AG04449 (cell line): ENCODE measurements at regions not wholly inside any gene's neighbourhood (a gene's known extent, or its start where the extent isn't known, plus 50 kb on each side); places are given as distances from the start of the nearest gene placed in this dataset.

ENCODE experiments used
- CTCF ChIA-PET: fragments of 350-600 bp; formaldehyde crosslinking; extraction: SDS; loops from one replicate; lab custom pipeline; 2021; ENCODE audit warnings: antibody characterized with exemption; lab: Yijun Ruan, JAX
- POLR2A ChIA-PET: fragments of 400-600, 350-600 bp; formaldehyde crosslinking; extraction: SDS; loops from one replicate; lab custom pipeline; 2020; ENCODE audit warnings: antibody characterized with exemption, inconsistent platforms; lab: Yijun Ruan, JAX
- DNase-seq: peaks from one replicate; pipeline ENCODE4 v3.0.0-alpha.2; 2010; ENCODE audit warnings: low read depth, low spot score
- H3K4me3 ChIP-seq: 2 replicates; pipeline ENCODE4 v1.5.1; 2011; ENCODE audit warnings: low read depth, mild to moderate bottlenecking, control low read depth, low read length
- CTCF ChIP-seq: IDR thresholded peaks from one replicate; pipeline ENCODE4 v1.5.1; 2011; ENCODE audit warnings: mild to moderate bottlenecking, moderate library complexity, low read length, control low read depth, inconsistent platforms; ENCODE audit not compliant: insufficient read depth; ENCODE audit errors: missing control alignments

GRCh38 chr6:87763276-87763675, 61.2 kb upstream of the AKIRIN2 start:
- H3K4me3 ChIP-seq, result no peak overlapping the region
- ChIA-PET CTCF (no interaction called here), POLR2A (no interaction called here)
- no peak for TF ChIP-seq CTCF
- DNase-seq, result no peak

DNA sequence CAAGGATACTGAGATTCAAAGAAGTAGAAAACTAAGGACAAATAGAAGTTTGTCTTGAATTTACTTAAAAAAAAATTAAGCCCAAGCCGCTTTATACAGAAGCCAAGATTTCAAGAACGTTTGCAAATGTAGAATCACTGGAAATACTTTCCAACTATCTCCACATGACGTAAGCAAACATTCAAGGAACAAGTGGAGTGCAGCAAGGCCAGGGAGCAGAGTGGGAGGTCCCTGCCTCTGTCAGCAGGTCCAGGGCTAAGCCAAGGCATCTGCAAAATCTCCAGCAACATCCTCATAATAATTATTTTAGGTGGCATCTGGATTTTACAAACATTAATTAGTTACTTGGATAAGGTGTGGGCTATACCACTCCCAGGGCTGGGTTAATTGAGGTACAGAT, 60.1 kb upstream of the AKIRIN2 start:
- ChIA-PET POLR2A (no interaction called here), CTCF (no interaction called here)
- no peak for TF ChIP-seq CTCF
- DNase-seq, result no peak
- no peak overlapping the region for H3K4me3 ChIP-seq

DNA sequence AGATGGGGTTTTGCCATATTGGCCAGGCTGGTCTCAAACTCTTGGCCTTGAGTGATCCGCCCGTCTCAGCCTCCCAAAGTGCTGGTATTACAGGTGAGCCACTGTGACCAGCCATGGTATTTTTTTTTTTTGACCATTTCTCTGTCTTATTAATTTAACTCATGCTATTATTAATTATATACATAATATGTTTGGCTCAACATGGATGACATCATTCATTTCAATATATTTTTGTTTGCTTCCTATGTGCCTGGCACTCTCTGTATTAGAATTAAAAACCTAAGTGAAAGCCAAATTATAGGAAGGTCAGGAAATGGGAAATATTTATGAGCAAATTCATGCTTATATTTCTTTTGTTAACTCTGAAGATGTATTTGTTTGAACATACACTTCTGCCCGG, 55.8 kb upstream of the AKIRIN2 start:
- CTCF ChIA-PET, result no interaction called here
- H3K4me3 ChIP-seq, result no peak overlapping the region
- DNase-seq, result no peak
- POLR2A ChIA-PET, result no interaction called here
- no peak for TF ChIP-seq CTCF

GRCh38 chr6:87756858-87757257, 54.8 kb upstream of the AKIRIN2 start:
- ChIA-PET CTCF (interaction anchor here (1.1 kb wide), 1 partner anchor 9 kb away, joined by 5 read pairs; no protein-coding TSS in a partner anchor), POLR2A (interaction anchor here (1.0 to 1.2 kb wide), 2 partner anchors 9 to 59 kb away, joined by 3 read pairs; no protein-coding TSS in a partner anchor)
- no peak for TF ChIP-seq CTCF
- DNase-seq, result peak; percentile 38
- no peak overlapping the region for H3K4me3 ChIP-seq

- DNase-seq, result no peak
- no peak for TF ChIP-seq CTCF
- H3K4me3 ChIP-seq, result no peak overlapping the region
- POLR2A ChIA-PET, result interaction anchor here (1.0 to 1.2 kb wide), 2 partner anchors 8 to 58 kb away, joined by 3 read pairs; no protein-coding TSS in a partner anchor
- CTCF ChIA-PET, result interaction anchor here (1.1 kb wide), 1 partner anchor 9 kb away, joined by 5 read pairs; no protein-coding TSS in a partner anchor
Measured at GRCh38 chr6:87755708-87756671, 54.0 kb upstream of the AKIRIN2 start.

DNA sequence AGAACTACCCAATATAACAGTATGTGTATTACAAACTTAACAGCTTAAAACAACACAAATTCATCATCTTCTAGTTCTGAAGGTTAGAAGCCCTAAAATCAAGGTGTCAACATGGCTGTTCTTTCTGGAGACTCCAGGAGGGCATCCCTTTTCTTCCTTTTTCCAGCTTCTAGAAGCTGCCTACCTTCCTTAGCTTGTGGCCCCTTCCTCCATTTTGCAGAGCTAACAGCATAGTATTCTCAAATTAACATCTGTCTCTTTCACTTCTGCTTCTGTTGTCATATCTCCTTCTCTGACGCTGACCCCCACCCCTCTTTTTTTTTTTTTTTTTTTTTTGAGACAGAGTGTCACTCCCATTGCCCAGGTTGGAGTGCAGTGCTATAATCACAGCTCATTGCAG, 52.8 kb upstream of the AKIRIN2 start:
- POLR2A ChIA-PET, result no interaction called here
- no peak for DNase-seq
- H3K4me3 ChIP-seq, result no peak overlapping the region
- TF ChIP-seq CTCF, result no peak
- CTCF ChIA-PET, result interaction anchor here (0.7 kb wide), 1 partner anchor 31 kb away, joined by 3 read pairs; no protein-coding TSS in a partner anchor
